ENCODE measurements at regions not wholly inside any gene's neighbourhood (a gene's known extent, or its start where the extent isn't known, plus 50 kb on each side); places are given as distances from the start of the nearest gene placed in this dataset.

DNA sequence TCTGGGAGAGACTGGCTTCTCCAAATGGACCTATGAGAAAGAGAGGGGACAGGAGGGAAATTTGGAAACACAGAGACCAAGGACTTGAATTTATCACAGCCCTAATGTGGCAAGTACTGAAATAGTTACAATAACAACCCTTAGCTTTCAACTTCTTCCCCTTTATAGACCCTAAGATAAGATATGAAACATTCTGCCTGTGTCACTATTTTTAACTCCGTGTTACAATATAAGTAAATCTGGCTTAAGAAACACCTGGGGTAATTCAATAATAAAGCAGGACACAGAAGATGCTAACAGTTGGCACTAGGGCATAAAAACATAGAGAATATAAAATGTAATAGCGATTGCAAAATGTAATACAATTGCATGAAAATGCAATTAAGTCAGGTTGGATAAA is 216.4 kb downstream of the NOVA1 start:
- no peak overlapping the region for H3K4me3 ChIP-seq (ENCODE audit: low read depth, low read length)
- POLR2A ChIA-PET = no interaction called here
- CTCF ChIA-PET = no interaction called here
- TF ChIP-seq, protein P1, sequence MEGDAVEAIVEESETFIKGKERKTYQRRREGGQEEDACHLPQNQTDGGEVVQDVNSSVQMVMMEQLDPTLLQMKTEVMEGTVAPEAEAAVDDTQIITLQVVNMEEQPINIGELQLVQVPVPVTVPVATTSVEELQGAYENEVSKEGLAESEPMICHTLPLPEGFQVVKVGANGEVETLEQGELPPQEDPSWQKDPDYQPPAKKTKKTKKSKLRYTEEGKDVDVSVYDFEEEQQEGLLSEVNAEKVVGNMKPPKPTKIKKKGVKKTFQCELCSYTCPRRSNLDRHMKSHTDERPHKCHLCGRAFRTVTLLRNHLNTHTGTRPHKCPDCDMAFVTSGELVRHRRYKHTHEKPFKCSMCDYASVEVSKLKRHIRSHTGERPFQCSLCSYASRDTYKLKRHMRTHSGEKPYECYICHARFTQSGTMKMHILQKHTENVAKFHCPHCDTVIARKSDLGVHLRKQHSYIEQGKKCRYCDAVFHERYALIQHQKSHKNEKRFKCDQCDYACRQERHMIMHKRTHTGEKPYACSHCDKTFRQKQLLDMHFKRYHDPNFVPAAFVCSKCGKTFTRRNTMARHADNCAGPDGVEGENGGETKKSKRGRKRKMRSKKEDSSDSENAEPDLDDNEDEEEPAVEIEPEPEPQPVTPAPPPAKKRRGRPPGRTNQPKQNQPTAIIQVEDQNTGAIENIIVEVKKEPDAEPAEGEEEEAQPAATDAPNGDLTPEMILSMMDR (IDR thresholded peaks at IDR 0.05; ENCODE audit: insufficient read depth, low read length, missing control alignments) = no peak
- DNase-seq (ENCODE audit: low read depth, low spot score) = no peak

DNA sequence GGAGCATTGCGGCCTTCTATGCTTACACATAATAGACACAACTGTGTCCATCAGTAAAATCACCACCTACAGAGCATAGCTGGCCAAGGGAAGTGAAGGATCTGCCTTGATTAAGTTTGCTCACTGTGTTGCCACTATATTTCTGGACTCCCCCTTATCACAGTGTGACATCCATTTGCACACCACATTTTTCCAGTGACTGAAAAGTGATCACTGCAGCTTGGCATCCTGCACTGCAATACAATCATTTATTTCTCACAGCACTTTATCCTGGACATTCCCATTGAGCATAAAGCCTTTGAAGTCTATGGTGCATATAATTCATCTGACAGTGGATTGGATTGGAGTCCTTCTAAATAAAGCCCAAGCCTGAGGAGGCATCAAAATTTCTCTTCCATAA is 217.2 kb downstream of the NOVA1 start:
- TF ChIP-seq, protein P1 (IDR thresholded peaks at IDR 0.05; ENCODE audit: insufficient read depth, low read length, missing control alignments) = no peak
- ChIA-PET CTCF (no interaction called here), POLR2A (no interaction called here)
- DNase-seq (ENCODE audit: low read depth, low spot score) = no peak
- H3K4me3 ChIP-seq (ENCODE audit: low read depth, low read length) = no peak overlapping the region

DNA sequence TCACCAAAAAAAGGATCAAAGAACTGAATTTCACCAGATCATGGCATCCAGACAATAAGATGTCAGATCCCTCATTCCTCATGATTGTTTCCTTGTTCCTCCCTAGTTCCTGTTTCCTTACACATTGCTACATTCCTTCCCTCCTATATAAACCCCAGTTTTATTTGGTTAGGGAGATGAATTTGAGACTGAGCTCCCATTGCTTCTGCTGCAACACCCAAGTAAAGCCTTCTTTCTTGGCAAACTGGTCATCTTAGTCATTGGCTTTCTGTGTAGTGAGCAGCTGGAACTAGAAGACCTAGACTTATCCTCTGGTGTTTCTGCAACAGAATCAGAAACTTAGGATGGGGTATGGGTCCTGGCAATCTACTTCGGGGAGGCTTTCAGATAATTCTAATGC is 217.9 kb downstream of the NOVA1 start:
- no peak overlapping the region for H3K4me3 ChIP-seq (ENCODE audit: low read depth, low read length)
- TF ChIP-seq, protein P1 (IDR thresholded peaks at IDR 0.05; ENCODE audit: insufficient read depth, low read length, missing control alignments) = no peak
- POLR2A ChIA-PET = no interaction called here
- CTCF ChIA-PET = no interaction called here
- no peak for DNase-seq (ENCODE audit: low read depth, low spot score)

DNA sequence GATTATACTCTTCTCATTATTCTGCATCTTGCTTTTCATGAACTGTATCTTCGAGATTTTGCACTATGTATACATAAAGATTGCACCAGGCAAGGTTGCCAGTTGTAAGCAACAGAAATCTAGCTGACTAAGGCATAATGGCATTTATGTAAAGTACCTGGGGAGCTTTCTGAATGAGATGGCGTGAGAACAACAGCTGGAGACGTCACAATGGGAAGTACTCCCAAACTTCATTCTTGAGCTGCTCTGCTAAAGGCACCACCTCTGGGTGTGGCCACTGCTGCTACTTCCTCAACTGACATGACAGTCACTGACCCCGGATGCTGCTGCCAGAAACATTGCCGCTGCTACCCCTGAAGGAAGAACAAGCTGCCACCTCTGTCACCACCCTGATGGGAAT is 220.7 kb downstream of the NOVA1 start:
- no peak for DNase-seq (ENCODE audit: low read depth, low spot score)
- ChIA-PET POLR2A (no interaction called here), CTCF (no interaction called here)
- H3K4me3 ChIP-seq (ENCODE audit: low read depth, low read length) = no peak overlapping the region
- TF ChIP-seq, protein P1 (IDR thresholded peaks at IDR 0.05; ENCODE audit: insufficient read depth, low read length, missing control alignments) = no peak

DNA sequence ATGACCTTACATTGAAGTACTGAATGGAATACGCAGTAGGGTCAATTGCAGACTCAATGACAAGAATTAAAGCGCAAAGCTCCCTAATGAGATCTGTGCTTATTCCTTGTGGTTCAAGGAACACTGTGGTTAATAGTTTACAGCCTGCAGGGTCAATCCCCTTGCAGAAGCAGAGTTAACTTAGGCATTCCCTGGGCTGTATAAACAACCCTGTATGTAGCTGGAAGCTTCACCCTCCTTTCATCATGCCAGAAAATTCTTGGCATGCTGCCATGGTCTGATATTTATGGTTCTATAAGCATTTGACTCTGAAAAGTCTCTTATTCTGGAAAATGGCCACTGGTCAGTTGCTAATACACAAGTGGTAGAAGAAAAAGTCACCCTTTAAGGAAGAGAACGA is 227.7 kb downstream of the NOVA1 start:
- DNase-seq (ENCODE audit: low read depth, low spot score) = no peak
- ChIA-PET CTCF (no interaction called here), POLR2A (no interaction called here)
- TF ChIP-seq, protein P1 (IDR thresholded peaks at IDR 0.05; ENCODE audit: insufficient read depth, low read length, missing control alignments) = no peak
- H3K4me3 ChIP-seq (ENCODE audit: low read depth, low read length) = no peak overlapping the region

DNA sequence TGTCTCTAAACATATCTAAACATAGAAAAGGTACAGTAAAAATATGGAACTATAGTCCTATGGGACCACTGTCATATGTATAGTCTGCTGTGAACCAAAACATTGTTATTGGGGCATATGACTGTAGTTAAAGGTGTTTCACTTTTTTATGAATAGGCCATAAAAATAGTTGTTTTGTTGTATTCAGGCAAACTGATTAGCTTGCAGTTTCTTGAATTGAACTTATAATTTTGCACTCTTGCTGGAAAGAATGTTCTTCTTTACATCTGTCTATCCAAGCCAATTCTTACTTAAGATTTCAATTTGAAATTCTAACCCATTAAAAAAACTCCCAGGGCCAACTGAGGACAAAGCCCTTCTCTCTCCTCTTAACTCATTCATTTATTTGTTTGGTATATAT is 234.1 kb downstream of the NOVA1 start:
- H3K4me3 ChIP-seq (ENCODE audit: low read depth, low read length) = no peak overlapping the region
- TF ChIP-seq, protein P1 (IDR thresholded peaks at IDR 0.05; ENCODE audit: insufficient read depth, low read length, missing control alignments) = no peak
- CTCF ChIA-PET = no interaction called here
- POLR2A ChIA-PET = no interaction called here
- DNase-seq (ENCODE audit: low read depth, low spot score) = no peak
